Neuronal stem cell (in vitro differentiated cells): ENCODE measurements at regions not wholly inside any gene's neighbourhood (a gene's known extent, or its start where the extent isn't known, plus 50 kb on each side); places are given as distances from the start of the nearest gene placed in this dataset. TPM values are rescaled to one million over a fixed set of nuclear protein-coding genes. Genes with fewer than 3 reads are reported as not detected.

Experiments
- DNase-seq: peaks from one replicate; pipeline ENCODE4 v3.0.0-alpha.2; 2013; ENCODE audit warnings: low spot score
- H2AFZ ChIP-seq: one replicate; pipeline ENCODE4 v1.6.1; 2013; ENCODE audit warnings: mild to moderate bottlenecking, low read length, inconsistent platforms
- H2AK5ac ChIP-seq: 2 replicates; pipeline ENCODE4 v1.6.1; 2013; ENCODE audit warnings: low read depth, mild to moderate bottlenecking, inconsistent platforms, low read length, moderate library complexity, mixed read lengths
- H2BK120ac ChIP-seq: 2 replicates; pipeline ENCODE4 v1.6.1; 2013; ENCODE audit warnings: low read depth, mild to moderate bottlenecking, inconsistent platforms, low read length, moderate library complexity, mixed read lengths
- H2BK12ac ChIP-seq: one replicate; pipeline ENCODE4 v1.6.1; 2013; ENCODE audit warnings: low read length, inconsistent platforms
- H2BK15ac ChIP-seq: 2 replicates; pipeline ENCODE4 v1.6.1; 2013; ENCODE audit warnings: mild to moderate bottlenecking, low read length, inconsistent platforms, mixed read lengths
- H2BK5ac ChIP-seq: one replicate; pipeline ENCODE4 v1.6.1; 2013; ENCODE audit warnings: inconsistent platforms, mild to moderate bottlenecking, low read length, moderate library complexity
- H3K14ac ChIP-seq: one replicate; pipeline ENCODE4 v1.6.1; 2013; ENCODE audit warnings: low read length, inconsistent platforms
- H3K18ac ChIP-seq: 2 replicates; pipeline ENCODE4 v1.6.1; 2013; ENCODE audit warnings: low read length, inconsistent platforms
- H3K23ac ChIP-seq: 2 replicates; pipeline ENCODE4 v1.6.1; 2013; ENCODE audit warnings: low read depth, mild to moderate bottlenecking, mixed read lengths, low read length, inconsistent platforms; ENCODE audit not compliant: poor library complexity
- H3K27ac ChIP-seq: replicated peaks from 3 replicates; pipeline ENCODE4 v1.5.1; 2013; ENCODE audit warnings: low read length, inconsistent platforms
- H3K27me3 ChIP-seq, 3 experiments: 2 replicates each; pipeline ENCODE4 v1.6.1; 2013; ENCODE audit warnings: low read length in 3 of 3, mild to moderate bottlenecking in 2 of 3, inconsistent platforms in 1 of 3, low read depth in 1 of 3, mixed read lengths in 1 of 3, moderate library complexity in 1 of 3; ENCODE audit not compliant: control insufficient read depth in 3 of 3, insufficient read depth in 3 of 3
- H3K36me3 ChIP-seq, 2 donors: replicated peaks in 1 of 2; 2 replicates each; pipeline ENCODE4 v1.6.1; 2013; ENCODE audit warnings: low read length in 2 of 2; ENCODE audit not compliant: control insufficient read depth in 2 of 2, insufficient read depth in 2 of 2
- H3K4ac ChIP-seq: 2 replicates; pipeline ENCODE4 v1.6.1; 2013; ENCODE audit warnings: inconsistent platforms, mild to moderate bottlenecking, low read length, moderate library complexity
- H3K4me1 ChIP-seq, 2 donors: 1 replicate in 1 of 2; 2 replicates in 1 of 2; pipeline ENCODE4 v1.6.1; 2013; ENCODE audit warnings: low read length in 2 of 2, low read depth in 1 of 2; ENCODE audit not compliant: control insufficient read depth in 2 of 2, insufficient read depth in 1 of 2
- H3K4me2 ChIP-seq: one replicate; pipeline ENCODE4 v1.6.1; 2013; ENCODE audit warnings: mild to moderate bottlenecking, low read length, inconsistent platforms; ENCODE audit not compliant: insufficient read depth, poor library complexity, severe bottlenecking
- H3K4me3 ChIP-seq, 2 donors: 2 replicates each; pipeline ENCODE4 v1.5.1; 2013; ENCODE audit warnings: low read length in 2 of 2, mild to moderate bottlenecking in 2 of 2, inconsistent platforms in 1 of 2, moderate library complexity in 1 of 2
- H3K79me1 ChIP-seq: one replicate; pipeline ENCODE4 v1.6.1; 2013; ENCODE audit warnings: low read depth, mild to moderate bottlenecking, inconsistent platforms, low read length, moderate library complexity
- H3K9ac ChIP-seq: one replicate; pipeline ENCODE4 v1.6.1; 2013; ENCODE audit warnings: mild to moderate bottlenecking, low read depth, low read length, inconsistent platforms; ENCODE audit not compliant: poor library complexity
- H3K9me3 ChIP-seq, 2 donors: replicated peaks in 1 of 2; 2 replicates each; pipeline versions ENCODE3 to v1.6.1; 2013; ENCODE audit warnings: low read length in 2 of 2, mild to moderate bottlenecking in 2 of 2, inconsistent platforms in 1 of 2, low read depth in 1 of 2, mixed read lengths in 1 of 2, moderate library complexity in 1 of 2; ENCODE audit not compliant: control insufficient read depth in 2 of 2, insufficient read depth in 1 of 2
- H4K8ac ChIP-seq: one replicate; pipeline ENCODE4 v1.6.1; 2013; ENCODE audit warnings: low read depth, mild to moderate bottlenecking, inconsistent platforms, low read length, moderate library complexity
- H4K91ac ChIP-seq: one replicate; pipeline ENCODE4 v1.6.1; 2013; ENCODE audit warnings: low read length, low read depth, mild to moderate bottlenecking, inconsistent platforms; ENCODE audit not compliant: poor library complexity
- WGBS, 2 donors: extraction: QIAGEN DNeasy Blood & Tissue Kit; methylation state at CpG; one replicate each; pipeline ENCODE4 v1.1.7; 2013; ENCODE audit warnings: missing lambda C conversion rate in 2 of 2, mixed read lengths in 1 of 2; ENCODE audit not compliant: insufficient read length in 2 of 2, insufficient replicate concordance in 1 of 2; ENCODE audit errors: extremely low coverage in 2 of 2; 5-methylcytosine and 5-hydroxymethylcytosine counted together
- small RNA-seq: library from polyadenylated mRNA; stranded (forward); fragments of <200 nt; extraction: miRNeasy Mini kit (QIAGEN cat#:217004); gene quantifications from one replicate; pipeline ENCODE3, GENCODE V24; 2013; ENCODE audit not compliant: insufficient read depth

DNA sequence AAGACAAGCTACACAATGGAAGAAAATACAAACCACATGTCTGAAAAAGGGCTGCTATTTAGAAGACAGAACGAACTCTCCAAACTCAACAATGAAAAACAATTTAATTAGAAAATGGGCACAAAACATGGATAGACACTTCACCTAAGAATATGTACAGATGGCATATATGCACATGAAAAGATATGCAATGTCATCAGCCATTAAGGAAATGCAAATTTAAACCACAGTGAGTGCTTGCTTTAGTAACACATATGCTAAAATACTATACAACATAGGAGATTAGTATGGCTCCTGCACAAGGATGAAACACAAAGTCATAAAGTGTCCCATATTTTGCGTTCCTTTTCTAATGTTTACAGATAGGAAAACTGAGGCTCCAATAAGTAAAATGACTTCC is 60.4 kb upstream of the FAM83B start:
- no peaks in the 10 kb centered on the region for H3K4me1 ChIP-seq
- H3K18ac ChIP-seq = no peak overlapping the region
- no peak overlapping the region for H3K9ac ChIP-seq
- no CpG with 5 or more reads among the region's 2 CpGs for WGBS, 2 donors
- H3K79me1 ChIP-seq = no peaks in the 10 kb centered on the region
- no peak overlapping the region for H2BK120ac ChIP-seq
- no peak overlapping the region for H3K4ac ChIP-seq
- no peak overlapping the region for H2AFZ ChIP-seq
- H3K23ac ChIP-seq = no peak overlapping the region
- H3K9me3 ChIP-seq = no peaks in the 10 kb centered on the region
- no peak overlapping the region for H2BK5ac ChIP-seq
- H2AK5ac ChIP-seq = no peak overlapping the region
- no peak overlapping the region for H2BK15ac ChIP-seq
- no peak overlapping the region for H4K91ac ChIP-seq
- no peak overlapping the region for H2BK12ac ChIP-seq
- H3K4me3 ChIP-seq = no peak overlapping the region
- H4K8ac ChIP-seq = no peak overlapping the region
- no peak for DNase-seq
- H3K36me3 ChIP-seq = no peaks in the 10 kb centered on the region
- no peak overlapping the region for H3K4me2 ChIP-seq
- H3K27ac ChIP-seq = no peak overlapping the region
- no peak overlapping the region for H3K14ac ChIP-seq
- H3K27me3 ChIP-seq = no peaks in the 10 kb centered on the region

GRCh38 chr6:54787825-54788224 is 58.7 kb upstream of the FAM83B start:
- Histone ChIP-seq H3K27me3 (no peaks in the 10 kb centered on the region), H3K27ac (no peak overlapping the region), H3K14ac (no peak overlapping the region), H3K9ac (no peak overlapping the region), H2AK5ac (no peak overlapping the region), H4K91ac (no peak overlapping the region), H3K9me3 (no peaks in the 10 kb centered on the region), H4K8ac (no peak overlapping the region), H3K23ac (no peak overlapping the region), H3K4ac (no peak overlapping the region), H3K4me2 (no peak overlapping the region), H3K4me3 (no peak overlapping the region), H3K18ac (no peak overlapping the region), H2AFZ (no peak overlapping the region), H3K36me3 (no peaks in the 10 kb centered on the region), H3K4me1 (no peaks in the 10 kb centered on the region), H3K79me1 (no peaks in the 10 kb centered on the region), H2BK5ac (no peak overlapping the region), H2BK12ac (no peak overlapping the region), H2BK120ac (no peak overlapping the region), H2BK15ac (no peak overlapping the region)
- no peak for DNase-seq
- WGBS, 2 donors = no CpG with 5 or more reads among the region's 1 CpG

Small RNA genes in the stretch of these regions (small RNA-seq; reads per million reads assigned to genes)
- not detected for gene RNU6-1023P
